HEK293T (cell line): ENCODE measurements at regions not wholly inside any gene's neighbourhood (a gene's known extent, or its start where the extent isn't known, plus 50 kb on each side); places are given as distances from the start of the nearest gene placed in this dataset.
"Not testable (repeated sequence)": the region's sequence is repeated elsewhere in the genome, so short reads cannot be mapped to it uniquely, and the experiment has no call there.

Experiments
- CTCF ChIA-PET: fragments of 350-600 bp; formaldehyde crosslinking; extraction: SDS; loops from one replicate; lab custom pipeline; 2021; ENCODE audit warnings: antibody characterized with exemption, inconsistent platforms; lab: Yijun Ruan, JAX
- POLR2A ChIA-PET: fragments of 350-600 bp; formaldehyde crosslinking; extraction: SDS; loops from one replicate; lab custom pipeline; 2020; ENCODE audit warnings: antibody characterized with exemption, inconsistent platforms; lab: Yijun Ruan, JAX
- DNase-seq: peaks from one replicate; pipeline ENCODE4 v3.0.0; 2012; ENCODE audit warnings: mixed read lengths; ENCODE audit errors: extremely low spot score
- ARNT ChIP-seq: fragments of 450-650 bp; IDR thresholded peaks from 2 replicates; pipeline ENCODE4 v1.6.1; 2017; ENCODE audit warnings: mild to moderate bottlenecking
- BHLHE40 ChIP-seq: fragments of 450-650 bp; IDR thresholded peaks from 2 replicates; pipeline ENCODE4 v1.6.1; 2016; ENCODE audit warnings: mild to moderate bottlenecking, moderate library complexity, borderline replicate concordance
- CTBP1 ChIP-seq: fragments of 450-650 bp; IDR thresholded peaks from 2 replicates; pipeline ENCODE4 v1.6.1; 2016; ENCODE audit warnings: borderline replicate concordance
- ELF4 ChIP-seq: fragments of 450-650 bp; IDR thresholded peaks from 2 replicates; pipeline ENCODE4 v1.6.1; 2017; ENCODE audit warnings: antibody characterized with exemption
- FOXA1 ChIP-seq: fragments of 450-650 bp; IDR thresholded peaks from 2 replicates; pipeline ENCODE4 v1.6.1; 2016; ENCODE audit warnings: mild to moderate bottlenecking
- FOXK2 ChIP-seq: fragments of 450-650 bp; IDR thresholded peaks from 2 replicates; pipeline ENCODE4 v1.6.1; 2016; ENCODE audit warnings: mild to moderate bottlenecking
- FOXM1 ChIP-seq: fragments of 450-650 bp; IDR thresholded peaks from 2 replicates; pipeline ENCODE4 v1.6.1; 2017; ENCODE audit warnings: mild to moderate bottlenecking, borderline replicate concordance
- HDGF ChIP-seq: fragments of 450-650 bp; IDR thresholded peaks from 2 replicates; pipeline ENCODE4 v1.6.1; 2017; ENCODE audit warnings: antibody characterized with exemption, borderline replicate concordance
- L3MBTL2 ChIP-seq: fragments of 450-650 bp; conservative IDR thresholded peaks from 2 replicates; pipeline ENCODE4 v1.6.1; 2016; ENCODE audit warnings: mild to moderate bottlenecking
- LEF1 ChIP-seq: fragments of 450-650 bp; IDR thresholded peaks from 2 replicates; pipeline ENCODE4 v1.6.1; 2017; ENCODE audit warnings: mild to moderate bottlenecking, borderline replicate concordance
- NFRKB ChIP-seq: fragments of 450-650 bp; IDR thresholded peaks from 2 replicates; pipeline ENCODE4 v1.6.1; 2016; ENCODE audit warnings: mild to moderate bottlenecking, moderate library complexity
- SP1 ChIP-seq: fragments of 450-650 bp; IDR thresholded peaks from 2 replicates; pipeline ENCODE4 v1.6.1; 2017
- SUZ12 ChIP-seq: fragments of 450-650 bp; IDR thresholded peaks from 2 replicates; pipeline ENCODE4 v1.6.1; 2016; ENCODE audit warnings: mild to moderate bottlenecking
- TARDBP ChIP-seq: fragments of 450-650 bp; IDR thresholded peaks from 2 replicates; pipeline ENCODE4 v1.6.1; 2016
- ZNF384 ChIP-seq: fragments of 450-650 bp; IDR thresholded peaks from 2 replicates; pipeline ENCODE4 v1.6.1; 2016
- TF ChIP-seq, protein P1 (sequence below): fragments of 450-650 bp; IDR thresholded peaks from 2 replicates; pipeline ENCODE4 v1.6.1; 2016

DNA sequence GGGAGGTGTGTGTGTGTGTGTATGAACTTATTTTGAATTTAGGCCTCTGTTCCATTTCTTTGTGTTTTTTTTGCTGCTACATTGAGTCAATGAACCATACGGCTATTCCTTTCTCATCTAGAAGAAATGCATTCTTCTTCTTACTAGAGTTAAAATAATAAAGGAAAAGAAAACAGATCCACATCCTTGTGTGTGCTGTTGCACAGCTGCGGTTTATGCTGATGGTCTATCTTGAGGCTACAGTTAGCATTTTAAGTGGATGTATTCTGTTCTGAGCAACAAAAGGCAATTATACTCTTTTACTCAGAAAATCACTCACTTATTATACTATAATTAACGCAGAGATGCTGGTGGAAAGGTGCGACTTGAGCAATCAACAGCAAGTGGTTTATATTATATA, 615.0 kb upstream of the MBL2 start:
- ChIA-PET CTCF (no interaction called here), POLR2A (no interaction called here)
- no peak for TF ChIP-seq SP1
- DNase-seq: no peak

DNA sequence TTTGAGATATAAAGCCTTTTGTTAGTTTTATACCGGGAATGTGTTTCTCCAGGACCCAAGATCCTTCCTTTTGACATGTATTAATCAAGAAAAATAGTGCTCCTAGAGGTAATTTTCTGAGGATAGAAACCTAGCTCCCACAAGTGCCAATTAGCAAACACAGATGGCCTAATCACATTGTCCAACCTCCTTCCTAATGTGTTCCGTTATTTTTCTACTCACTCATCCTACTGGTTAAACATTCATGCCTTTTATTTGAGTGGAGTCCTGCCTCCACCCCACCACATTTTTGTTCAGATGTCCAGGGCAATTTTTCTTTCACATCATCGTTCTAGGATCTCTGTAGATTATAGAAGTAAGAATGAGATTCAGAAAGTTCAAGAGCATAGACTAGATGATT, 610.0 kb upstream of the MBL2 start:
- POLR2A ChIA-PET: no interaction called here
- CTCF ChIA-PET: no interaction called here
- no peak for TF ChIP-seq ELF4
- no peak for TF ChIP-seq ZNF384
- no peak for TF ChIP-seq BHLHE40
- no peak for TF ChIP-seq NFRKB
- no peak for TF ChIP-seq HDGF
- no peak for DNase-seq

DNA sequence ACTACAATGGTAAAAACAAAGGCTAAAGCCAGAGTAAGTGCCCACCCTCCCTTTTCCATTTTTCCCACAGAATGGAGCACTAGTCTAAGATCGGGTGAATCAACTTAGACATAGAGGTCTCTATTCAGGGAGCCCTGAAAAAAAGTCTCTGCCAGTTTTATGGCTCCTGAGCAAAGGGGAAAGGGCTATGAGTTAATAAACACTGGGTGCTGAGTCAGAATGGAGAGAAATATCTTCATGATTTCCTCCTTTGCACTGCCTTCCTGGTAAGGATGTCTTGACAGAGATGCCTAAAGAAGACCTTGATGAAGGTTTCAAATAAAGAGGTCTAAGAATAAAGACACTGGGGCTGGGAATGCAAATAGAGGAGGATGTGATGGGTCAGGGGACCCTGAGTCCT, 607.4 kb upstream of the MBL2 start:
- POLR2A ChIA-PET: no interaction called here
- CTCF ChIA-PET: no interaction called here
- DNase-seq: no peak
- TF ChIP-seq HDGF (no peak), FOXK2 (no peak), BHLHE40 (no peak), TARDBP (no peak), CTBP1 (no peak), LEF1 (no peak)

DNA sequence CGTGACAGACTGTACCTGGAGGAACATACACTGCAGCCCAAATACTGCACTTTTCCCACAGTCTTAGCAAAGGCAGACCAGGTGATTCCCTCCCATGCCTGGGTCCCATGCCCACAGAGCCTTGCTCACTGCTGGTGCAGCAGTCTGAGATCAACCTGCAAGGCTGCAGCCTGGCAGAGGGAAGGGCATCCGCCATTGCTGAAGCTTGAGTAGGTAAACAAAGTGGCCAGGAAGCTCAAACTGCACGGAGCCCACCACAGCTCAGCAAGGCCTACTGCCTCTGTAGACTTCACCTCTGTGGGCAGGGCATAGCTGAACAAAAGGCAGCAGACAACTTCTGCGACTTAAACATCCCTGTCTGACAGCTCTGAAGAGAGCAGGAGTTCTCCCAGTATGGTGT, 597.8 kb upstream of the MBL2 start:
- DNase-seq: no peak
- CTCF ChIA-PET: interaction anchor here (0.6 kb wide), 1 partner anchor 26 kb away, joined by 3 read pairs; no protein-coding TSS in a partner anchor
- POLR2A ChIA-PET: no interaction called here
- no peak for TF ChIP-seq BHLHE40
- no peak for TF ChIP-seq FOXM1
- TF ChIP-seq ELF4: no peak
- no peak for TF ChIP-seq HDGF
- TF ChIP-seq L3MBTL2: no peak

DNA sequence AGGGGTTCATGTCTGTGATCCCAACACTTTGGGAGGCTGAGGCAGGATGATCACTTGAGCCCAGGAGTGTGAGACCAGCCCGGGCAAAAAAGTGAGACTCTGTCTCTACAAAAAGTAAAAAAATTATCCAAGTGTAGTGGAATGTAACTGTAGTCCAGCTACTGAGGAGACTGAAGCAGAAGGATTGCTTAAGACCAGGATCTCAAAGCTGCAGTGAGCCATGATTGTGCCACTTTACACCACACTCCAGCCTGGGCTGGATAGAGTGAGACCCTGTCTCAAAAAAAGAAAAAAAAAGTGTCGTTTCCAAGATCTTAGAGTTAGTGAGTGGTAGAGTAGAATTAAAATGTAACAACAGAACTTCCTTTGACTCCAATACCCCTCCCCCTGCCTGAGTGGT, 589.4 kb upstream of the MBL2 start:
- CTCF ChIA-PET: no interaction called here
- TF ChIP-seq FOXA1 (no peak), FOXK2 (no peak), SP1 (no peak), BHLHE40 (no peak), ELF4 (no peak), FOXM1 (no peak), HDGF (no peak), CTBP1 (no peak), ZNF384 (no peak), ARNT (no peak), LEF1 (no peak), SUZ12 (no peak), NFRKB (no peak)
- POLR2A ChIA-PET: no interaction called here
- no peak for DNase-seq

DNA sequence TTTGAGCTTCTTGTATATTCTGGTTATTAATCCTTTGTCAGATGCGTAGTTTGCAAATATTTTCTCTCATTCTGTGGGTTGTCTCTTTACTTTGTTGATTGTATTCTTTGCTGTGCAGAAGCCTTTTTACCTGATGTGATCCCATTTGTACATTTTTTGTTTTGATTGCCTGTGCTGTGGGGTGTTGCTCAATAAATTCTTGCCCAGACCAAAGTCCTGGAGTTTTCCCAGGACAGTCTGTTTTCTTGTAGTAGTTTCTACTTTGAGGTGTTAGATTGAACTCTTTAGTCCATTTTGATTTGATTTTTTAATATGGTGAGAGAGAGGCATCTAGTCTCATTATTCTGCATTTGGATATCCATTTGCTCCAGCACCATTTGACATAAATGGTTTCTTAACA, 588.7 kb upstream of the MBL2 start:
- DNase-seq: no peak
- CTCF ChIA-PET: no interaction called here
- TF ChIP-seq FOXM1 (no peak), SP1 (no peak), FOXA1 (no peak), HDGF (no peak), BHLHE40 (no peak), ARNT (no peak), SUZ12 (no peak), FOXK2 (no peak)
- TF ChIP-seq, protein P1, sequence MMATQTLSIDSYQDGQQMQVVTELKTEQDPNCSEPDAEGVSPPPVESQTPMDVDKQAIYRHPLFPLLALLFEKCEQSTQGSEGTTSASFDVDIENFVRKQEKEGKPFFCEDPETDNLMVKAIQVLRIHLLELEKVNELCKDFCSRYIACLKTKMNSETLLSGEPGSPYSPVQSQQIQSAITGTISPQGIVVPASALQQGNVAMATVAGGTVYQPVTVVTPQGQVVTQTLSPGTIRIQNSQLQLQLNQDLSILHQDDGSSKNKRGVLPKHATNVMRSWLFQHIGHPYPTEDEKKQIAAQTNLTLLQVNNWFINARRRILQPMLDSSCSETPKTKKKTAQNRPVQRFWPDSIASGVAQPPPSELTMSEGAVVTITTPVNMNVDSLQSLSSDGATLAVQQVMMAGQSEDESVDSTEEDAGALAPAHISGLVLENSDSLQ: no peak
- POLR2A ChIA-PET: no interaction called here

DNA sequence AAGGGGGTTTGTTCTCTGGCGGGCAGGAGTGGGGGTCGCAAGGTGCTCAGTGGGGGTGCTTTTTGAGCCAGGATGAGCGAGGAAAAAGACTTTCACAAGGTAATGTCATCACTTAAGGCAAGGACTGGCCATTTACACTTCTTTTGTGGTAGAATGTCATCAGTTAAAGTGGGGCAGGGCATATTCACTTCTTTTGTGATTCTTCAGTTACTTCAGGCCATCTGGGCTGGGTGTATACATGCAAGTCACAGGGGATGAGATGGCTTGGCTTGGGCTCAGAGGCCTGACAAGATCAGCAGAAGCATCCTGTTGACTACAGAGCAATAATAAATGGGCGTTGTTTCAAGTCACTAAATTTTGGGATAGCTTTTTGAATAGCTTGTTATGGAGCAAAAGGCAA, 586.4 kb upstream of the MBL2 start:
- POLR2A ChIA-PET, CTCF ChIA-PET, DNase-seq: not testable (repeated sequence)

DNA sequence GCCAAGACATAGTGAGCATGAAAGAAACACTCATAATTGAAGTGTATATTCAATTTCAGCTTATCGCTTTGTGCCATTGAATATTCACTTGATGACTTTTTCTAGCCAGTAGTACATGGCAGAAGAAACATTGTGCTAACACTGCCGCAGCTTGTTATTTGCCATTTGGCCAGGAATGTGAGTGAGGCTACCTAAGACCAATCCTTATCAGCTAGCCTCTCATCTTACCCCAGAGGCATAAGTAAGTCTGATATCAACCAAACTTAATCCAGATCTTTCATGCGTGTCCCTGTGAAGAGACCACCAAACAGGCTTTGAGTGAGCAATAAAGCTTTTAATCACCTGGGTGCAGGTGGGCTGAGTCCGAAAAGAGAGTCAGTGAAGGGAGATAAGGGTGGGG, 586.0 kb upstream of the MBL2 start:
- no peak for DNase-seq
- POLR2A ChIA-PET: no interaction called here
- CTCF ChIA-PET: no interaction called here
- TF ChIP-seq ZNF384 (no peak), SP1 (no peak), TARDBP (no peak), BHLHE40 (no peak), SUZ12 (no peak), ARNT (no peak), FOXM1 (no peak), FOXK2 (no peak), L3MBTL2 (no peak), NFRKB (no peak), ELF4 (no peak), HDGF (no peak), LEF1 (no peak)
- TF ChIP-seq, protein P1: no peak
